ENCODE measurements at regions not wholly inside any gene's neighbourhood (a gene's known extent, or its start where the extent isn't known, plus 50 kb on each side); places are given as distances from the start of the nearest gene placed in this dataset.

DNA sequence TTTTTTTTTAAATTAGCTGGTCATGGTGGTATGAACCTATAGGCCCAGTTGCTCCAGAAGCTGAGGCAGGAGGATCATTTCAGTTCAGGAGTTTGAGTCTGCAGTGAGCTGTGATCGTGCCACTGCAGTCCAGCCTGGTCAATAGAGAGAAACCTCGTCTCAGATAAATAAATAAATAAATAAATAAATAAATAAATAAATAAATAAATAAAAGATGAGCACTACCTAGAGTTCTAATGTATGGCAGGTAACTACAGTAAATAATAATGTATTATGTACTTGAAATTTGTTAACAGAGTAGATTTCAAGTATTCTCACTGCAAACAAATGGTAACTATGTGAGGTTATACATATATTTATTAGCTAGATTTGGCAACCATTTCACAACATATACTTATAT, 697.9 kb upstream of the ID2 start:
- DNase-seq (ENCODE audit: low read depth) = no peak
- TF ChIP-seq, protein P1, sequence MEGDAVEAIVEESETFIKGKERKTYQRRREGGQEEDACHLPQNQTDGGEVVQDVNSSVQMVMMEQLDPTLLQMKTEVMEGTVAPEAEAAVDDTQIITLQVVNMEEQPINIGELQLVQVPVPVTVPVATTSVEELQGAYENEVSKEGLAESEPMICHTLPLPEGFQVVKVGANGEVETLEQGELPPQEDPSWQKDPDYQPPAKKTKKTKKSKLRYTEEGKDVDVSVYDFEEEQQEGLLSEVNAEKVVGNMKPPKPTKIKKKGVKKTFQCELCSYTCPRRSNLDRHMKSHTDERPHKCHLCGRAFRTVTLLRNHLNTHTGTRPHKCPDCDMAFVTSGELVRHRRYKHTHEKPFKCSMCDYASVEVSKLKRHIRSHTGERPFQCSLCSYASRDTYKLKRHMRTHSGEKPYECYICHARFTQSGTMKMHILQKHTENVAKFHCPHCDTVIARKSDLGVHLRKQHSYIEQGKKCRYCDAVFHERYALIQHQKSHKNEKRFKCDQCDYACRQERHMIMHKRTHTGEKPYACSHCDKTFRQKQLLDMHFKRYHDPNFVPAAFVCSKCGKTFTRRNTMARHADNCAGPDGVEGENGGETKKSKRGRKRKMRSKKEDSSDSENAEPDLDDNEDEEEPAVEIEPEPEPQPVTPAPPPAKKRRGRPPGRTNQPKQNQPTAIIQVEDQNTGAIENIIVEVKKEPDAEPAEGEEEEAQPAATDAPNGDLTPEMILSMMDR (conservative IDR thresholded peaks at IDR 0.05; ENCODE audit: control insufficient read depth, insufficient read depth, low read depth, low read length) = no peak
- H3K4me3 ChIP-seq (ENCODE audit: control insufficient read depth, low read depth, low read length) = no peak overlapping the region

DNA sequence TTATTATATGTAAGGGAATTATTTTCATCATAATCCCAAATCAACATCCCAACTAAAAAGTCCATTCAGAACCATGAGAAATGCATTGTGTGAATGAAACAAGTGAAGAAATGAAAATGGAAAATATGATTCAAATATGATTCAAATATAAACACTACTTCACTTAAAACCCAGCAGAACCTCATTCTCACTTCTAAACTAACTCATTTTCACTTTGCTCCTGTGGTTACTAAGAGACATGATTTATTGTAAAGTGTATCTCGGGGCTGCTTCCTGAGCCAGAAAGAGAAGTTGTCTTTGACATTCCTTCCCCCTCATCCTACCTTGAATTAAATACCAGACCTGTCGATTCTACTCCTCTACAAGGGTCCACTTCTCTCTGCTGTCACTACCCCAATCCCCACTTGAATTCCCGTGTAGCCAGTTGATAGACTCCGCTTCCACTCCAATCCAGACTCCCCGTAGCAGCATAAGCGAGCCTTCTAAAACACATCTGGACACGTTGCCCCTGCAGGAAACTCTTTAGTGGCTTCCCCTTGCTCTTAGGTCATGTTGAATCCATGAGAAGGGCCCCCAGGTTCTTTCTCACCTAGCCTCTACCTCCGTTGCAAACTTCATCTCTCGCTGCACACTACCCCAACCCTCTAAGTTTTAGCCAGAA, 697.0 kb upstream of the ID2 start:
- DNase-seq (ENCODE audit: low read depth) = no peak
- no peak overlapping the region for H3K4me3 ChIP-seq (ENCODE audit: control insufficient read depth, low read depth, low read length)
- TF ChIP-seq, protein P1 (conservative IDR thresholded peaks at IDR 0.05; ENCODE audit: control insufficient read depth, insufficient read depth, low read depth, low read length) = no peak

DNA sequence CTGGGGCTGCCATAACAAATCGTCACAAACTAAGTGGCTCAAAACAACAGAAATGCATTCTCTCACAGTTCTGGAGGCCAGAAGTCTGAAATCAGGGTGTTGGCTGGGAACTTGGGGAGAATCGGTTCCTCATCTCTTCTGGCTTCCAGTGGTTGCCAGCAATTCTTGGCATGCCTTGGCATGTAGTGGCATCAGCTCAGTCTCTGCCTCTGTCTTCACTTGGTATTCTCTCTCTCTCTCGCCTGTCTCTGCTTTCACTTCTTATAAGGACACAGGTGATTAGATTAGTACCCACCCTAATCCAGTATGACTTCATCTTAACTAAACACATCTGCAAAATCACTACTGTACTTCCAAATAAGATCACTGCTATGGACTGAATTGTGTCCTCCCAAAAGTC, 695.4 kb upstream of the ID2 start:
- no peak for DNase-seq (ENCODE audit: low read depth)
- H3K4me3 ChIP-seq (ENCODE audit: control insufficient read depth, low read depth, low read length) = no peak overlapping the region
- TF ChIP-seq, protein P1 (conservative IDR thresholded peaks at IDR 0.05; ENCODE audit: control insufficient read depth, insufficient read depth, low read depth, low read length) = no peak

DNA sequence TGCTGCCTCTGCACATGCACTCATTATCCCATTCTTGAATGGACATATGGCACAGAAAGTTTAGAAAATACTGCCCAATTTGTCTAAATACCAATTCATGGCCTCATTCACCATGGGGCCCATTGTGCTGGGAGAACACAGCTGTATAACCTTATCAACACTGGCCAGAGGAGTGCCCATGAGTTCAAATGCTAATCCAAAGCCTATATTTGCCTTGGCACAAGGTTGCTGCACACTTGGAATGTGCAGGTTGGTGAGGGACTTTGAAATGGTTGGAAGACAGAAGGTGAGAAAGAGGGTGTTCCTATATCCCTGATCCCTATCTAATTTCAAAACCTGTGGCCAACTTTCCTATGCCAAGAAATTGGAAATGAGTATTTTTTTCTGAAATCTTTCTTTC, 693.9 kb upstream of the ID2 start:
- TF ChIP-seq, protein P1 (conservative IDR thresholded peaks at IDR 0.05; ENCODE audit: control insufficient read depth, insufficient read depth, low read depth, low read length) = no peak
- H3K4me3 ChIP-seq (ENCODE audit: control insufficient read depth, low read depth, low read length) = no peak overlapping the region
- no peak for DNase-seq (ENCODE audit: low read depth)

DNA sequence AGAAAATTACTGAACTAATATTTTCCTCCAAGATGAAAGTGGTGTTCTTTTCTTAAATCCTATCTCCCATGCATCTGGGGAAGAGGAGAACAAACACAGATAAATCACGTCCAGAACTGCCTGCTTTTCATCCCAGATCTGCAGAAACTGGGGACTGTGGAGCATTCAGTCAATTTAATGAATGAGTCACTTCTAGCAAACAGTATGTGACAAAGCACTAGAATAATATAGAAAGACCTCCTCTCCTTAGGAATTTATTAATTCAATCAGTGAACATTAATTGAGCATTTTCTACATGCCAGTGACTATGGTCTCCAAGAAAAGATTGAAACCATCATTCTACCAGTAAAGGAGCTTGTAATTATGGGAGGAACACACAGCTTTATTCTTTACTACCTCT, 693.4 kb upstream of the ID2 start:
- DNase-seq (ENCODE audit: low read depth) = no peak
- TF ChIP-seq, protein P1 (conservative IDR thresholded peaks at IDR 0.05; ENCODE audit: control insufficient read depth, insufficient read depth, low read depth, low read length) = no peak
- H3K4me3 ChIP-seq (ENCODE audit: control insufficient read depth, low read depth, low read length) = no peak overlapping the region

DNA sequence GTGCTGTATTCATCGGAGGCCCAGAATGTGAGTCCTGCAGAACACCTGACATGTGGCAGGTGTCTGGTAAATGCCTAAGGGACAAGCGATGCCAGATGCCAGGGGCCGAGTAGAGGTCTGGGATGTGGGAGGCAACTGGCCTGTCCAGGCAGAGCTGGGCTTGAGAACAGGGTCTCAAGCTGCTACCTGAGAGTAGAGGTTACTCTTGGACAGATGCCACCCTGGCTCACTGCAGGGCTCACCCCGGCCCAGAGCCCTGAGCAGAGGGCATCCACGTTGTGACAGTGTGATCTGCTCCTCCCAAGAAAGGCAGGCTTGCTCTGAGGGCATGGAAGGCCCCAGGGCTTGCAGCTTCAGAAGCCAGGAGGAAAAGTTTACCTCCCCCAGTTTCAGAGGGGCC, 692.0 kb upstream of the ID2 start:
- no peak overlapping the region for H3K4me3 ChIP-seq (ENCODE audit: control insufficient read depth, low read depth, low read length)
- TF ChIP-seq, protein P1 (conservative IDR thresholded peaks at IDR 0.05; ENCODE audit: control insufficient read depth, insufficient read depth, low read depth, low read length) = no peak
- DNase-seq (ENCODE audit: low read depth) = no peak

Data from fibroblast of mammary gland (primary cell).